WTC11 (cell line): ENCODE measurements at regions not wholly inside any gene's neighbourhood (a gene's known extent, or its start where the extent isn't known, plus 50 kb on each side); places are given as distances from the start of the nearest gene placed in this dataset.

Experiments used
- ATAC-seq: fragments of 200-7000 bp; cut with Tn5 transposase; 2 replicates; pipeline ENCODE4 v1.10.0; 2021; ENCODE audit warnings: mild to moderate bottlenecking, moderate library complexity
- CTCF ChIA-PET: fragments of 300-600 bp; sonication (Branson Sonifier 250); formaldehyde crosslinking; loops from one replicate; lab custom pipeline; 2021; ENCODE audit warnings: antibody characterized with exemption; lab: Charles Lee
- POLR2A ChIA-PET: fragments of 350-600 bp; sonication (Branson Sonifier 250); formaldehyde crosslinking; loops from one replicate; lab custom pipeline; 2021; ENCODE audit warnings: antibody characterized with exemption; lab: Charles Lee
- DNase-seq: peaks from one replicate; pipeline ENCODE4 v3.0.0; 2021; ENCODE audit warnings: low spot score
- H3K27ac Mint-ChIP-seq: 2 replicates; pipeline ENCODE4 v1.8.0; 2021; ENCODE audit warnings: mixed read lengths
- H3K27me3 Mint-ChIP-seq: 2 replicates; pipeline ENCODE4 v1.8.0; 2021; ENCODE audit warnings: low read depth, mild to moderate bottlenecking, moderate library complexity, mixed read lengths
- H3K36me3 Mint-ChIP-seq: 2 replicates; pipeline ENCODE4 v1.8.0; 2021; ENCODE audit warnings: mixed read lengths
- H3K4me1 Mint-ChIP-seq: 2 replicates; pipeline ENCODE4 v1.8.0; 2022; ENCODE audit warnings: mixed read lengths
- H3K4me3 Mint-ChIP-seq: 2 replicates; pipeline ENCODE4 v1.8.0; 2021; ENCODE audit warnings: mild to moderate bottlenecking, moderate library complexity, mixed read lengths
- H3K9me3 Mint-ChIP-seq: 2 replicates; pipeline ENCODE4 v1.8.0; 2021; ENCODE audit warnings: mixed read lengths
- AR ChIP-seq: fragments of 250-450 bp; sonication (Bioruptor Pico); IDR thresholded peaks from 2 replicates; pipeline ENCODE4 v1.9.0; 2021; ENCODE audit warnings: mild to moderate bottlenecking
- ATF3 ChIP-seq: sonication (generic); formaldehyde crosslinking; conservative IDR thresholded peaks from 2 replicates; pipeline ENCODE4 v1.8.1; 2022; ENCODE audit warnings: mild to moderate bottlenecking, missing genetic modification reagents
- CBFB ChIP-seq: sonication (generic); formaldehyde crosslinking; IDR thresholded peaks from 2 replicates; pipeline ENCODE4 v1.8.1; 2022; ENCODE audit warnings: mild to moderate bottlenecking, low read depth, missing genetic modification reagents
- E2F4 ChIP-seq: sonication (generic); formaldehyde crosslinking; IDR thresholded peaks from 2 replicates; pipeline ENCODE4 v1.8.1; 2022; ENCODE audit warnings: low read depth, mild to moderate bottlenecking, moderate library complexity, missing genetic modification reagents, borderline replicate concordance
- ELF4 ChIP-seq: sonication (generic); formaldehyde crosslinking; IDR thresholded peaks from 2 replicates; pipeline ENCODE4 v1.8.1; 2022; ENCODE audit warnings: low read depth, mild to moderate bottlenecking, moderate library complexity, missing genetic modification reagents
- GABPB1 ChIP-seq: sonication (generic); formaldehyde crosslinking; IDR thresholded peaks from 2 replicates; pipeline ENCODE4 v1.8.1; 2023; ENCODE audit warnings: mild to moderate bottlenecking, missing genetic modification reagents
- GRHL2 ChIP-seq: fragments of 250-450 bp; sonication (Bioruptor Pico); IDR thresholded peaks from 2 replicates; pipeline ENCODE4 v1.8.0; 2022; ENCODE audit warnings: mild to moderate bottlenecking, moderate library complexity; ENCODE audit not compliant: insufficient replicate concordance, severe bottlenecking
- HMGXB4 ChIP-seq: sonication (generic); formaldehyde crosslinking; IDR thresholded peaks from 2 replicates; pipeline ENCODE4 v1.8.1; 2023; ENCODE audit warnings: mild to moderate bottlenecking, moderate library complexity, missing genetic modification reagents
- JUN ChIP-seq: sonication (generic); formaldehyde crosslinking; IDR thresholded peaks from 2 replicates; pipeline ENCODE4 v1.8.0; 2023; ENCODE audit warnings: mild to moderate bottlenecking, missing genetic modification reagents
- NR2C2 ChIP-seq: sonication (generic); formaldehyde crosslinking; IDR thresholded peaks from 2 replicates; pipeline ENCODE4 v1.8.0; 2022; ENCODE audit warnings: mild to moderate bottlenecking, missing genetic modification reagents
- OVOL2 ChIP-seq: fragments of 250-450 bp; sonication (Bioruptor Pico); IDR thresholded peaks from 2 replicates; pipeline ENCODE4 v1.9.0; 2021; ENCODE audit warnings: mild to moderate bottlenecking, borderline replicate concordance
- PREB ChIP-seq: sonication (generic); formaldehyde crosslinking; IDR thresholded peaks from 2 replicates; pipeline ENCODE4 v1.8.1; 2022; ENCODE audit warnings: mild to moderate bottlenecking, missing genetic modification reagents, moderate library complexity, borderline replicate concordance
- ZBTB21 ChIP-seq: sonication (generic); formaldehyde crosslinking; IDR thresholded peaks from 2 replicates; pipeline ENCODE4 v1.8.1; 2023; ENCODE audit warnings: mild to moderate bottlenecking, missing genetic modification reagents, borderline replicate concordance
- ZNF532 ChIP-seq: fragments of 250-450 bp; sonication (Bioruptor Pico); IDR thresholded peaks from 2 replicates; pipeline ENCODE4 v1.9.0; 2021; ENCODE audit warnings: mild to moderate bottlenecking, borderline replicate concordance
- ZSCAN18 ChIP-seq: fragments of 250-450 bp; sonication (Bioruptor Pico); IDR thresholded peaks from 2 replicates; pipeline ENCODE4 v2.1.2; 2022; ENCODE audit warnings: mild to moderate bottlenecking, moderate library complexity

GRCh38 chr18:56036741-56037140 is 448.7 kb upstream of the TCF4 start (continued):
- TF ChIP-seq E2F4 (no peak), OVOL2 (no peak), ELF4 (CRISPR knock-in tag) (no peak)

- H3K36me3 Mint-ChIP-seq: peaks cover 24% of the 10 kb centered on the region
- ChIA-PET POLR2A (no interaction called here), CTCF (no interaction called here)
These were observed 447.6 kb upstream of the TCF4 start for GRCh38 chr18:56035546-56035945.

More at GRCh38 chr18:56035546-56035945, 447.6 kb upstream of the TCF4 start:
- H3K4me3 Mint-ChIP-seq: no peak overlapping the region
- peaks cover 38% of the 10 kb centered on the region for H3K9me3 Mint-ChIP-seq
- ATAC-seq (no peak), DNase-seq (no peak)
- no peaks in the 10 kb centered on the region for H3K27me3 Mint-ChIP-seq
- H3K27ac Mint-ChIP-seq: no peak overlapping the region
- TF ChIP-seq AR (CRISPR knock-in tag) (no peak), ATF3 (CRISPR knock-in tag) (no peak), GABPB1 (CRISPR knock-in tag) (no peak), ZBTB21 (no peak), NR2C2 (CRISPR knock-in tag) (no peak), ZSCAN18 (CRISPR knock-in tag) (no peak), GRHL2 (CRISPR knock-in tag) (no peak), ZNF532 (CRISPR knock-in tag) (no peak), HMGXB4 (no peak), PREB (CRISPR knock-in tag) (no peak), JUN (CRISPR knock-in tag) (no peak), CBFB (CRISPR knock-in tag) (no peak)
- peaks cover 16% of the 10 kb centered on the region for H3K4me1 Mint-ChIP-seq
